22Rv1 (cell line): ENCODE measurements at regions not wholly inside any gene's neighbourhood (a gene's known extent, or its start where the extent isn't known, plus 50 kb on each side); places are given as distances from the start of the nearest gene placed in this dataset.

Source experiments
- ZFX ChIP-seq: fragments of 450-650 bp; IDR thresholded peaks from 2 replicates; pipeline ENCODE4 v1.6.1; 2017; ENCODE audit warnings: antibody characterized with exemption, borderline replicate concordance
- TF ChIP-seq, protein P1 (sequence below): fragments of 450-650 bp; IDR thresholded peaks from 2 replicates; pipeline ENCODE4 v1.5.1; 2017; ENCODE audit warnings: mild to moderate bottlenecking

DNA sequence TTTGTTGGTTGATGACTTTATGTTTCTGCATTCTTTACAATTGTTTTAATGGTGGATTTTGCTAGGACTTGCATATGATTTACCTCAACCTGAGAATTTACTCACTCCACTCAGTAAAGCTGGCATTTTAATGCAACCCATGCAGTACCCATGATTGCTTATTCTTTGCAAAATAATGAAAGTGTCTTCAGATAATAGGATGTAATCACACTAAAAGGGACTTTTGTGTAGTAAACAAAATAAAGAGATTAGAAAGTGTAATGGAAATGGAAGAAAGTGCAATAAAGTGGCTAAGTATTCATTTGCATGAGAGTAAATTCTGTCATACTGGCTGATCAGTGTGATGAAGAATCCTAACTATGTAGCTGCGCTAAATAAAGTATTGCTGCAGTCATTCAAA, 87.6 kb upstream of the NOVA1 start:
- TF ChIP-seq, protein P1, sequence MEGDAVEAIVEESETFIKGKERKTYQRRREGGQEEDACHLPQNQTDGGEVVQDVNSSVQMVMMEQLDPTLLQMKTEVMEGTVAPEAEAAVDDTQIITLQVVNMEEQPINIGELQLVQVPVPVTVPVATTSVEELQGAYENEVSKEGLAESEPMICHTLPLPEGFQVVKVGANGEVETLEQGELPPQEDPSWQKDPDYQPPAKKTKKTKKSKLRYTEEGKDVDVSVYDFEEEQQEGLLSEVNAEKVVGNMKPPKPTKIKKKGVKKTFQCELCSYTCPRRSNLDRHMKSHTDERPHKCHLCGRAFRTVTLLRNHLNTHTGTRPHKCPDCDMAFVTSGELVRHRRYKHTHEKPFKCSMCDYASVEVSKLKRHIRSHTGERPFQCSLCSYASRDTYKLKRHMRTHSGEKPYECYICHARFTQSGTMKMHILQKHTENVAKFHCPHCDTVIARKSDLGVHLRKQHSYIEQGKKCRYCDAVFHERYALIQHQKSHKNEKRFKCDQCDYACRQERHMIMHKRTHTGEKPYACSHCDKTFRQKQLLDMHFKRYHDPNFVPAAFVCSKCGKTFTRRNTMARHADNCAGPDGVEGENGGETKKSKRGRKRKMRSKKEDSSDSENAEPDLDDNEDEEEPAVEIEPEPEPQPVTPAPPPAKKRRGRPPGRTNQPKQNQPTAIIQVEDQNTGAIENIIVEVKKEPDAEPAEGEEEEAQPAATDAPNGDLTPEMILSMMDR: no peak
- TF ChIP-seq ZFX: no peak
